HG03060 (cell line): ENCODE measurements at regions not wholly inside any gene's neighbourhood (a gene's known extent, or its start where the extent isn't known, plus 50 kb on each side); places are given as distances from the start of the nearest gene placed in this dataset.

Experiments
- ATAC-seq: cut with Tn5 transposase; IDR thresholded peaks from one replicate; pipeline ENCODE4 v1.9.1; 2021; ENCODE audit warnings: low read depth, moderate number of reproducible peaks; ENCODE audit not compliant: unreplicated experiment

GRCh38 chr5:136703706-136704105 lies 338.4 kb upstream of the TRPC7 start:
- no peak for ATAC-seq

DNA sequence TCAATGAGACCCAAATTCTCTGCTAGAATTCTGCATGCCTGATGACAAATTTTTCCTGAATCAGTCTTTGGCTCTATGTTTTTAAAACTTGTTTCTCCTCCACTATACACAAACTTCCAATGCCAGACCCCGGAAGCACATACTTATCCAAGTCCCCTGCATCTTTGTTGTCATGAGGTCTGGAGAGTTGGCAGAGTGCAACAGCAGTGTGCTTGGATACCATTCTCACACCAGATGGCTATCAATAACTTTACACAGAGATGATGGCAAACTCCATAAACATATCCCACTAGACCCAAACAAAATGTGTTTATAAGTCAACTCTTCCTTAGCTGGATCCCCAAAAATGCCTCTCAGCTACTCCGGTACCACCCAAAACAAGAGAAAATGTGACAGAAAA lies 337.7 kb upstream of the TRPC7 start:
- ATAC-seq, result no peak

DNA sequence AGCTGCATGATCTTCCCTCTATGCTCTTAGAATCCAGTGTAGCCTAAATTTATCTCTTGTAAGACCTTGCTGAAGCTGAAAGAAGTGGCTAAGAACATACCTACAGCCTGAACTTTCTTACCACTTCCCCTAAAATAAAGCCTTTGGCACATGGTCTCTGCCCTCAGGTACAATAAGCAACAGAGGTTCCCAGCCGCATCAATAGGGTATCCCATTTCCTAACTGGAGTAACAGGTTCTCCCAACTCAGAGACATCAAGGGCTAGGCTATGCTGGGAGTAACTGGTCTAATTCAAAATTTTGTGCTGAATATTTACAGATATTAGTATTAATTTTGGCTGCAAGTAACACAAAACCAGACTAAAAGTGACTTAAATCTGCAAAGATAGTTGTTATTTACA lies 335.8 kb upstream of the TRPC7 start:
- ATAC-seq, result no peak

- no peak for ATAC-seq
Observed at GRCh38 chr5:136699651-136700050, 334.3 kb upstream of the TRPC7 start.

GRCh38 chr5:136698970-136699369 lies 333.6 kb upstream of the TRPC7 start:
- ATAC-seq, result no peak

- no peak for ATAC-seq
Observed at GRCh38 chr5:136694258-136694657, 328.9 kb upstream of the TRPC7 start.

GRCh38 chr5:136689552-136689951 lies 324.2 kb upstream of the TRPC7 start:
- ATAC-seq, result no peak

- no peak for ATAC-seq
Observed at GRCh38 chr5:136686192-136686872, 321.0 kb upstream of the TRPC7 start.

GRCh38 chr5:136682986-136683385 lies 317.6 kb upstream of the TRPC7 start:
- no peak for ATAC-seq

DNA sequence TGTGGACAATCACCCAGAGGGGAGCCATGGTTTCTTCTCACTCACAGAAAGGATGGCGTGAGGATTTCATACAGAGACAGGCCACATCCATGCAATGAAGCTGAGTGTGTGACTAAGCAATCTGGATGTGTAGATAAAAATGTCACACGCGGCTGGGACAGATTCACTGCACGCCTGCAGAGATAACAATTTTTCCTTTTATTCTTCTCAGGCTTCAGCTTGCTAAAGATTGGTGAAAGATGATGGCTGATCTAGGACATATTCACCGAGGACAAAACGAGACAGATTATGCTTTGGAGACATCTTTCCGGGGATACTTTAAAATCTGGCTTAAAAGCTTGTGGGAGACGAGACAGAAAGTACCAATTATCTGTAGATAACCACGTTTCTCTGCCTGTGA lies 313.9 kb upstream of the TRPC7 start:
- ATAC-seq, result no peak

DNA sequence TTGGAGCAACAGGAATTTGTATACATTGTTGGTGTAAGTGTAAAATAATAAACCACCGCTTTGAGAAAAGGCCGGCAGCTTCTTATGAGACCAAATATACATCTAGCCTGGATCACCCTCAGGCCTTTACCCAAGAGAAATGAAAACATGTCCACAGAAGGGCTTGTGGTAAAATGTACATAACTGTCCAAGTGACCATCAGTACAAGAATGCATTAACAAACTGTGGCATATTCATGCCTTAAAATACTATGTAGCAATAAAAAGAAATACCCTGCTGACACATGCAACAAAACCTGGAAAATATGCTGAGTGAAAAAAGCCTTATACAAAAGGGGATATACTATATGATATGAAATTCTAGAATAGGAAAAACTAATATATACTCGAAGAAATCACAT lies 311.9 kb upstream of the TRPC7 start:
- ATAC-seq, result no peak

DNA sequence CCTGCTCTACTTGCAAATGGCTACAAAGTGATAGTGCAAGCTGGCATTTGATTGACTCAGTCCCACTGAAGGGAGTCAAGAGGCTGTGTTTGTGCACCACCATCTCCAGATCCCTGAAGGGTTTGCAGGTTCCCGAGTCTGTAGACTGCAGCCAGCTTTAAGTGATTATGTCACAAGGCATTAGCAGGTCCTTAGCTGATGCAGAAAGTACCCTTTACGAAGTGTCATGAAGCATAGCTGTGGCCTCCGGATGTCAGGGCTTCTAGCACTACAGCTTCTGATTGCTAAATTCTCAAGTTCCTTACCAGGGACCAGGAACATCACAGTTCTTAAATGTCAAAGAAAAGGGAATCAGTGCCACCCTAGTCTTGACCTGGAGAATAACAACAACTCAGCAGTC lies 311.3 kb upstream of the TRPC7 start:
- no peak for ATAC-seq

- ATAC-seq, result no peak
Observed at GRCh38 chr5:136675769-136676168, 310.4 kb upstream of the TRPC7 start.

- no peak for ATAC-seq
Observed at GRCh38 chr5:136674178-136674577, 308.8 kb upstream of the TRPC7 start.

DNA sequence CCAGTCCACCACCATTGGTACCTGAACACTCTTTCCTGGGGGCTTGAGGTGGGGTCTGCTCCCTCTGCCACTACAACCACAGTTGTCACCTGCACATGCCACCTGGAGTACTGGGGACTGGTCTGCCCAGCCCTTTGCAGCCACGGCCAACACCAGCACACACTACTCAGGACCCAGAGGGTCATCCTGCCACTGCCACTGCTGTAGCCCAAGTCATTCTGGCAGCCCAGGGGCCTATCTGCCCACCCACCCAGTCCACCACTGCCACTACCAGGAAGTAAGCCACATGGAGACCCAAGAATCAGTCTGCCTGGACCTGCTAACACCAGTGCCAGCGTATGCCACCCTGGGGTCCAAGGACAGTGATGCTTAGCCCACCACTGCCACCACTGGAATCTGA lies 302.4 kb upstream of the TRPC7 start:
- ATAC-seq, result no peak

DNA sequence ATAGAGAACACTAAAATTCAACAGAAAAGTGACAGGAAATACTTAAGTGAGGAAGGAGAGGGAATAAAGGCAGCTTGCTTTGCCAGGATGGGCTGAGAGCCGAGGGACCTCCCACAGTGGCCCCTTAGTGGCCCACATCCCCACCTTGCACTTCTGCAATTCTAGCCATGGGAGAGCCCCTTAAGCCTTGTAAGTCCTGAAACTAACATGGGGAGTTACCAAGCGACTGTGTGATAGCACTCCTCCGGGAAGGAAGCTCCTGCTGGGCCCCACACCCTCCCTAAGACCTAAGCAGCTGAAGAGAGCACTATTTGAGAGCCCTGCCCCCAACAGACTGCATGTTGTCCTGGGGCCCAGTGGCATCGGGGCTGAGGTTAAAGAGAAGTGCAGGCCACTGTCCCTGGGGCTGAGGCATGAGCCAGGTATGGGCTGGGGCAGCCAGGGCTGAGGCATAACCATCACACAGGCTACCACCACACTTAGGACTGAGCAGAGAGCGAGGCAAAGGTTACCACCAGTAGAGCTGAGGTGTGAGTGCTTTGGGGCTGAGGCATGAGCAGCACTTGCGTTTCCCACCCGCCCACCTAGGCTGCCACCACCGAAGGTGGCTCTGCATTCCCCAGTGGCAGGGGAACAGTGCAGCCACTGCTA lies 301.8 kb upstream of the TRPC7 start:
- no peak for ATAC-seq

- no peak for ATAC-seq
Observed at GRCh38 chr5:136665331-136665730, 300.0 kb upstream of the TRPC7 start.

DNA sequence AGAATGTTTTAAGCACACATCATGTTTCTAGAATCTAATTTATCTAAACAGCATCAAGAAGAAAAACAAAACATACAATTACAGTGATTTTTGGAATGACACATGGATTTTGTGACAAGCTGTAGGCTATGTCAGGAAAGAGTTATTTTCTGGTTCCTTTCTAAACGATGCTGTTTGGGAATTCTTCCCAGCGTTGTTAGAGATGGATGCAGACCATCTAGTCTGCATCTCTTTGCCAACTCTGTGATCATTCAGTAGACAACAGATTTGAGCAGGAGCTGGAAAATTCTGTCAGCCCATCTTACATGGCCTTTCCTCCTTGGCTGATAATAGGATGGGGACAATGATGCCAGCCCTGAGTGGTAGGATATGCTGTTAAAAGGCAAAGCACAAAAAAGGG lies 295.7 kb upstream of the TRPC7 start:
- ATAC-seq, result no peak

GRCh38 chr5:136656811-136657210 lies 291.5 kb upstream of the TRPC7 start:
- no peak for ATAC-seq

DNA sequence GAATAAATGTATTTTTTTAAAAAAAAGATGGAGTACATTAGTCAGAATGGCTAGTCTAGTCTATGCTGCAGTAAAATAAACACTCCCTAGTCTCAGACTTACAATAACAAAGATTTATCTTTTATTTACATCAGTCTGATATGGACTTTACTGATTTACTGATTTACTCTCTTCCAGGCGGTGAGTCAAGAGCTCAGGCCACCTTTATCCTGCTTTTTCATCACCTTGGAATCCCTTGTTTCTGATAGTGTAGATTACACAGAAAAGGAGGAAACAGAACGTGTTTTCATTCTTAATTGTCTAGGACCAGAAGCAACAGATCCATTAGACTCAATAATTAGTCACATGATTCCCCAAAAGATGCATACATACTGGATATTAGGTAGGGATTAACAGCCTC lies 290.1 kb upstream of the TRPC7 start:
- no peak for ATAC-seq

- ATAC-seq, result no peak
Observed at GRCh38 chr5:136646915-136647314, 281.6 kb upstream of the TRPC7 start.

DNA sequence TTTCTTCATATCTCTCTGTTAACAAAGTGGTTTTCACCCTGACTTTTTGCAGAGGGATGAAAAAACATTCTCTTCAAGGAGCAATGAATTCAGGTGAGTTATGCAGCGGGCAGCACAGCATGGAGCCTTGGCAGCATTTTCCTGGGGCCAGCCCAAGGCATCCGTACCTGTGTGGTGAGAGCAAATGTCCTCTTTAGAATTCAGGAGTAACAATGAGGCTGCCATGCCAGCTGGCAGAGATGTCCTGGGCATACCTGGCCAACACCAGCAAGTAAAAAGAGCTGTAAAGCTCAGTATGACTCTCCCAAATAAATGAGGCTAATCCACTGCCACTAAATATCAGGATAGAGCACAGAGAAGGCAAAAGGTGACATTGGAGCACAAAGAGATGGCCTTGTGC lies 277.6 kb upstream of the TRPC7 start:
- no peak for ATAC-seq

DNA sequence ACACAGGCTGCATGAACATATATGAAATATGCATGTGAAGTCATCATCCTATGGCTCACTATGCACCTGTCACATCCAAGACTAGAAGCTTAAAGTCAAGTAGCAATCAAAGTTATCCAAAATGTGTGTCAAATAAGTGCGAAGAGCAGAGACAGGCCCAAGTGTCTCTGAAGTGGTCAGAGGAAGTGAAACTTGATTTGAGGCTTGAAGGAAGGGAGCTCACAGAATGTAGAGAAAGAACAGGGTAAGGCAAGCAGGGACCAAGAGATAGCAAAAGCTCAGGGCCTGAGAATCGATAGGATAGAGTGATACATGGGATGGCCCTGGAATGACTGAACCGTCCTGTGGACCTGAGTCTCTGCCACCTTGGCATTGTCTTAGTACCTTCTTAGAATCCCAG lies 274.3 kb upstream of the TRPC7 start:
- ATAC-seq, result no peak
